K562 (cell line): ENCODE measurements at regions not wholly inside any gene's neighbourhood (a gene's known extent, or its start where the extent isn't known, plus 50 kb on each side); places are given as distances from the start of the nearest gene placed in this dataset.

Experiments
- ETV6 ChIP-seq, 3 experiments: fragments of 150-350 bp in 1 of 3; sonication (generic) in 1 of 3; formaldehyde crosslinking in 1 of 3; IDR thresholded peaks; 2 replicates each; pipeline versions ENCODE4 v1.6.1 to v1.8.0; 2014 to 2022; ENCODE audit warnings: borderline replicate concordance in 2 of 3, low read depth in 2 of 3, antibody characterized with exemption in 1 of 3, low read length in 1 of 3, mild to moderate bottlenecking in 1 of 3, missing genetic modification reagents in 1 of 3
- EWSR1 ChIP-seq: fragments of 450-650 bp; IDR thresholded peaks from 2 replicates; pipeline ENCODE4 v1.6.1; 2018; ENCODE audit warnings: borderline replicate concordance, mild to moderate bottlenecking, low read depth, moderate library complexity; ENCODE audit not compliant: partially characterized antibody
- NRF1 ChIP-seq, 2 experiments: fragments of 450-650 bp; IDR thresholded peaks in 1 of 2; conservative IDR thresholded peaks in 1 of 2; 2 replicates each; pipeline ENCODE4 v1.6.1; 2014; ENCODE audit warnings: mild to moderate bottlenecking in 2 of 2
- RREB1 ChIP-seq: fragments of 250-450 bp; sonication (Bioruptor Pico); IDR thresholded peaks from 2 replicates; pipeline ENCODE4 v1.4.0; 2020
- U2AF2 ChIP-seq: fragments of 200-400 bp; formaldehyde crosslinking; optimal IDR thresholded peaks from 2 replicates; pipeline ENCODE3; 2017; ENCODE audit warnings: low read depth, mild to moderate bottlenecking, low read length
- ZNF184 ChIP-seq: sonication (generic); formaldehyde crosslinking; IDR thresholded peaks from 2 replicates; pipeline ENCODE4 v1.5.0; 2020; ENCODE audit warnings: missing genetic modification reagents
- ZNF197 ChIP-seq: fragments of 200-800 bp; sonication (Bioruptor generic); IDR thresholded peaks from 2 replicates; pipeline ENCODE4 v1.6.1; 2016; ENCODE audit warnings: low read depth, missing genetic modification characterization, missing compliant biosample characterization
- ZNF212 ChIP-seq: fragments of 450-650 bp; formaldehyde crosslinking; IDR thresholded peaks from 2 replicates; pipeline ENCODE4 v1.4.0; 2020; ENCODE audit warnings: mild to moderate bottlenecking
- ZNF507 ChIP-seq: conservative IDR thresholded peaks from 2 replicates; pipeline ENCODE4 v1.6.1; 2017; ENCODE audit warnings: missing genetic modification characterization, missing compliant biosample characterization

DNA sequence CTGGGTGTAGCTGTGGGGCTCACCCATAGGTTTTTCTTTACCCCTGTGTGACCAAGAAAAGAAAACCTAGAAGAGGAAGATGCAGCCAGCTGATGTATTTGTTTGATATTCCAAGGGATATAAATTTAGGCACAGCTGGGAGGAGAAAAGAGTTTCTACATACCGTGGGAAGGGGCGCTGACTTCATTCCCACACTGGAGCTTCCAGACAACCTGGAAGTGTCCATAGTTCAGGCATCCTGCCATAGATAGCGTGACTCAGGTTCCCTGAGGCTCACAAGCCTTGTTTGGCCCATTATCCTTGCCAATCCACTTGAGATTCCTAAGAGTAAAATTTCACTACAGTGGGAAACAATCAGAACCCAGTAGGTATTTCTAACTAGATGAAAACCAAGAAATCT lies 371.7 kb upstream of the NRP1 start (continued):
- TF ChIP-seq RREB1 (CRISPR knock-in tag) (no peak), ZNF184 (CRISPR knock-in tag) (no peak), ZNF212 (CRISPR knock-in tag) (no peak), ZNF507 (tag) (no peak), NRF1 (conservative IDR thresholded peaks at IDR 0.05 in 1 of 2, IDR thresholded peaks at IDR 0.05 in 1 of 2) (no peak), ETV6 (IDR thresholded peaks at IDR 0.05; ENCODE audit: borderline replicate concordance in 1 of 2, low read depth in 2 of 2, low read length in 1 of 2) (no peak), ETV6 (CRISPR knock-in tag; IDR thresholded peaks at IDR 0.05; ENCODE audit: borderline replicate concordance) (no peak), ZNF197 (CRISPR knock-in tag) (no peak), EWSR1 (no peak), U2AF2 (no peak)
